Astrocyte (in vitro differentiated cells and primary cell): ENCODE measurements at regions not wholly inside any gene's neighbourhood (a gene's known extent, or its start where the extent isn't known, plus 50 kb on each side); places are given as distances from the start of the nearest gene placed in this dataset.

Experiments
- DNase-seq: peaks from one replicate; pipeline ENCODE4 v3.0.0-alpha.2; 2010; ENCODE audit warnings: low read depth
- FAIRE-seq: peaks from 2 replicates; lab custom pipeline; 2011; peaks lifted over from hg19 to GRCh38; lab: Jason Lieb, UNC
- H2AFZ ChIP-seq: 2 replicates; pipeline ENCODE4 v1.6.0; 2012; ENCODE audit warnings: low read depth, low read length, inconsistent platforms
- H3K27ac ChIP-seq: 2 replicates; pipeline ENCODE4 v1.5.1; 2011; ENCODE audit warnings: low read depth, low read length, inconsistent platforms
- H3K27me3 ChIP-seq: 2 replicates; pipeline ENCODE4 v1.6.0; 2011; ENCODE audit warnings: low read length, inconsistent platforms; ENCODE audit not compliant: insufficient read depth
- H3K36me3 ChIP-seq: 2 replicates; pipeline ENCODE4 v1.5.1; 2011; ENCODE audit warnings: low read length, inconsistent platforms; ENCODE audit not compliant: insufficient read depth
- H3K4me1 ChIP-seq: 2 replicates; pipeline ENCODE4 v1.5.1; 2011; ENCODE audit warnings: low read length, inconsistent platforms; ENCODE audit not compliant: insufficient read depth
- H3K4me2 ChIP-seq: 2 replicates; pipeline ENCODE4 v1.6.0; 2012; ENCODE audit warnings: low read length, inconsistent platforms
- H3K4me3 ChIP-seq: 2 replicates; pipeline ENCODE4 v1.5.1; 2011; ENCODE audit warnings: low read depth, mild to moderate bottlenecking, low read length, inconsistent platforms; ENCODE audit not compliant: insufficient read depth
- H3K79me2 ChIP-seq: 2 replicates; pipeline ENCODE4 v1.6.0; 2012; ENCODE audit warnings: mild to moderate bottlenecking, low read length, inconsistent platforms; ENCODE audit not compliant: insufficient read depth
- H3K9ac ChIP-seq: 2 replicates; pipeline ENCODE4 v1.6.0; 2012; ENCODE audit warnings: mild to moderate bottlenecking, low read length, inconsistent platforms
- H3K9me3 ChIP-seq: 2 replicates; pipeline ENCODE4 v1.5.1; 2012; ENCODE audit warnings: low read depth, mild to moderate bottlenecking, low read length, inconsistent platforms; ENCODE audit not compliant: insufficient read depth
- H4K20me1 ChIP-seq: 2 replicates; pipeline ENCODE4 v1.6.0; 2012; ENCODE audit warnings: low read length, inconsistent platforms; ENCODE audit not compliant: insufficient read depth
- H3K27ac Mint-ChIP-seq: one replicate; pipeline ENCODE4 v1.8.0; 2021; ENCODE audit warnings: mild to moderate bottlenecking, mixed read lengths; ENCODE audit not compliant: unreplicated experiment
- H3K27me3 Mint-ChIP-seq: one replicate; pipeline ENCODE4 v1.8.0; 2021; ENCODE audit warnings: low read depth, mixed read lengths; ENCODE audit not compliant: unreplicated experiment
- H3K36me3 Mint-ChIP-seq: one replicate; pipeline ENCODE4 v1.8.0; 2021; ENCODE audit warnings: low read depth, mixed read lengths; ENCODE audit not compliant: unreplicated experiment
- H3K4me1 Mint-ChIP-seq: one replicate; pipeline ENCODE4 v1.8.0; 2021; ENCODE audit warnings: low read depth, mixed read lengths; ENCODE audit not compliant: unreplicated experiment
- H3K4me3 Mint-ChIP-seq: one replicate; pipeline ENCODE4 v1.8.0; 2021; ENCODE audit warnings: mild to moderate bottlenecking, moderate library complexity, mixed read lengths; ENCODE audit not compliant: unreplicated experiment
- H3K9me3 Mint-ChIP-seq: one replicate; pipeline ENCODE4 v1.8.0; 2021; ENCODE audit warnings: mild to moderate bottlenecking, mixed read lengths; ENCODE audit not compliant: unreplicated experiment
- CTCF ChIP-seq: IDR thresholded peaks from 2 replicates; pipeline ENCODE4 v1.5.1; 2011; ENCODE audit warnings: low read depth, mild to moderate bottlenecking, inconsistent platforms, low read length, moderate library complexity; ENCODE audit not compliant: insufficient read depth
- EZH2 ChIP-seq: IDR thresholded peaks from 2 replicates; pipeline ENCODE4 v1.6.1; 2012; ENCODE audit warnings: mild to moderate bottlenecking, low read length, inconsistent platforms; ENCODE audit not compliant: insufficient read depth

DNA sequence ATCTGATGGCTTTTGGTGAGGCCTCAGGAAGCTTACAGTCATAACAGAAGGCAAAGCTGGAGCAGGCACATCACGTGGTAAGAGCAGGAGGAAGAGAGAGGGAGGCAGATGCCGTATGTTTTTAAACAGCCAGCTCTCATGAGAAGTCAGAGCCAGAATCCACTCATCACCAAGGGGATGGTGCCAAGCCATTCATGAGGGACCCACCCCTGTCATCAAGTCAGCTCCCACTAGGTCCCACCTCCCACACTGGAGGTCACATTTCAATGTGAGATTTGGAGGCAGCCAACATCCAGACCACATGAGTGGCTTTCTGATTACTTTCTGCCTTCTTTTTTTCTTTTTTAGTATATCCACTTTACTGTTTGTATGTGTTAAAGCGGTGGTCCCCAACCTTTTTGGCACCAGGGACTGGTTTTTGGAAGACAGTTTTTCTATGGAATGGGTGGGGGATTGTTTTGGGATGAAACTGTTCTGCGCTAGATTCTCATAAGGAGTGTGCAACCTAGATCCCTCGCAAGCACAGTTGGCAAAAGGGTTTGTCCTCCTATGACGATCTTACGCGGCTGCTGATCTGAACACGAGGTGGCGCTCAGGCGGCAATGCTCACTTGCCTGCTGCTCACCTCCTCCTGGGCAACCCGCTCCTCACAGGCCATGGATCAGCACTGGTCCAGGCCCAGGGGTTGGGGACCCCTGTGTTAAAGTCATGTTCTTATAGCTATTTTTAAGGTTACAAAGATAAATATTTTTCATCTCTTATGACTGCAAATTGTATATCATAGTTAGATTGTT, 61.7 kb downstream of the SLIT2 start:
- no peak overlapping the region for H3K27ac Mint-ChIP-seq
- H3K27me3 Mint-ChIP-seq = no peaks in the 10 kb centered on the region
- H3K4me2 ChIP-seq = no peak overlapping the region
- no peak overlapping the region for H3K27ac ChIP-seq
- no peak overlapping the region for H3K4me3 Mint-ChIP-seq
- no peaks in the 10 kb centered on the region for H4K20me1 ChIP-seq
- FAIRE-seq = no peak
- H3K9me3 ChIP-seq = no peaks in the 10 kb centered on the region
- no peaks in the 10 kb centered on the region for H3K36me3 ChIP-seq
- H3K4me3 ChIP-seq = no peak overlapping the region
- H3K79me2 ChIP-seq = no peaks in the 10 kb centered on the region
- DNase-seq = no peak
- H3K4me1 Mint-ChIP-seq = peaks cover 5% of the 10 kb centered on the region
- no peaks in the 10 kb centered on the region for H3K4me1 ChIP-seq
- no peak overlapping the region for H2AFZ ChIP-seq
- TF ChIP-seq EZH2 (no peak), CTCF (no peak)
- no peaks in the 10 kb centered on the region for H3K9me3 Mint-ChIP-seq
- no peaks in the 10 kb centered on the region for H3K27me3 ChIP-seq
- no peak overlapping the region for H3K9ac ChIP-seq
- H3K36me3 Mint-ChIP-seq = no peaks in the 10 kb centered on the region

- Histone ChIP-seq H3K4me1 (no peaks in the 10 kb centered on the region), H3K79me2 (no peaks in the 10 kb centered on the region), H3K36me3 (no peaks in the 10 kb centered on the region), H4K20me1 (no peaks in the 10 kb centered on the region), H3K9me3 (no peaks in the 10 kb centered on the region), H3K4me2 (no peak overlapping the region), H3K9ac (no peak overlapping the region), H3K27me3 (no peaks in the 10 kb centered on the region), H3K4me3 (no peak overlapping the region), H2AFZ (no peak overlapping the region), H3K27ac (no peak overlapping the region)
- no peaks in the 10 kb centered on the region for H3K36me3 Mint-ChIP-seq
- H3K27me3 Mint-ChIP-seq = no peaks in the 10 kb centered on the region
- no peaks in the 10 kb centered on the region for H3K9me3 Mint-ChIP-seq
- no peak overlapping the region for H3K27ac Mint-ChIP-seq
- no peak overlapping the region for H3K4me3 Mint-ChIP-seq
- peaks cover 19% of the 10 kb centered on the region for H3K4me1 Mint-ChIP-seq
- no peak for TF ChIP-seq EZH2
- TF ChIP-seq CTCF = no peak
- FAIRE-seq (no peak), DNase-seq (peak; percentile 25)
Measured at GRCh38 chr4:20317424-20317985, 65.8 kb downstream of the SLIT2 start.
